T-helper 2 cell (primary cell): ENCODE measurements at regions not wholly inside any gene's neighbourhood (a gene's known extent, or its start where the extent isn't known, plus 50 kb on each side); places are given as distances from the start of the nearest gene placed in this dataset.
A peak's percentile ranks its signal among the peaks of the same experiment; 100 is the strongest.

Experiments
- DNase-seq, 5 experiments: peaks; one replicate each; pipeline versions ENCODE4 v3.0.0 to v3.0.0-alpha.2; 2012 to 2022

DNA sequence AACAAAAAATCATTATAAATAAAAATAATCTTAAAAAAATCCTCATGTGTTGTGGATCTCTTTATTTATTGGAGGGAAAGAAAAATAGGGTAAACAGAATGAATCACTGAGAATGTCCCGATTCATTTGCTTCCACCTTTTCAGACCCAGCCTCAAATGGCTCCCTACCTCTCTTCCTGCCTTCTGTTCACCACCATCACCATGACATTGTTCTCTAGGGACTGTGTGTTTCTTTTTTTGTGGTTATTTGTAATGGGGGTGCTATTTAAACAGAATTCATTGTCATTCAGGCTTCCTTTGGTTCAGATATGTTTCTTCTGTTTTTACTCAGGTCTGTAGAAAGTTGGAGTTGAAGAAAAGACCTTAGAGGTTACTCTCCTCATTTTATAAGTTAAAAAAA, 198.2 kb downstream of the KIF4B start:
- DNase-seq, result no peak

DNA sequence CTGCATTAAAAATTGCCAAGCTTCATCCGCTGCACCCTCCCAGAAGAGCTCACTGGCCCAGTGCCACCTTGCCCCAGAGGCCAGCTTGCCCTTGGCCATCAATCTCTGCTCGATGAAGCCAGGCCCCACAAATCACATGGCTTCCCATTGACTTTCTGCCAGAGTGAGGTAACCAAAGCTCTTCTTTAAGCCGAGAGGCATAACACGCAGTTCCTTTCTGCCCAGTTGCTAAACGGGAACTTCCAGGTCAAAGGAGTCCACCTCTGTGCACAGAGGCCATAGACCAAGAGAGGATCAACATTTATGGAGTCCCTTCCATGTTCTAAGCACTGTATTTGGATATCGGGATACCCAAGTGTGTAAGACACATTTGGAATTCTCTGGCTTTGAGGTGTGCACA, 208.8 kb downstream of the KIF4B start:
- no peak for DNase-seq

DNA sequence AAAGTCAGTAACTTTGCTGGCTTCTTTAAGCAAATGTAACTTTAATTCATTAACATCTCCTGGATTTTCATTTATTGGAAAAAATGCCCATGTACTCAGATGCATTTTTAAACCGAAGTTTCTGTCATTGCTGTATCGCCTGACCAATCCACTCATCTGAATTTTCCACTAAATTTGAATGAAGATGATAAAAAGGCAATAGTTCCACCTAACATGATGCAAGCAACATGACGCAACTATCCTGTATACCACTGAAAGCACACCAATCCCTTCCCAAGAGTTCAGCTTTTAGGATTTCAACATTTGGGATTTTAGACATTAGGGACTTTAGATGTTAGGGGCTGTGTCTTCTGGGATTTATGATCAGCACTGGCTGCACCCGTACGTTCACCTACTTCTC, 215.6 kb downstream of the KIF4B start:
- no peak for DNase-seq

DNA sequence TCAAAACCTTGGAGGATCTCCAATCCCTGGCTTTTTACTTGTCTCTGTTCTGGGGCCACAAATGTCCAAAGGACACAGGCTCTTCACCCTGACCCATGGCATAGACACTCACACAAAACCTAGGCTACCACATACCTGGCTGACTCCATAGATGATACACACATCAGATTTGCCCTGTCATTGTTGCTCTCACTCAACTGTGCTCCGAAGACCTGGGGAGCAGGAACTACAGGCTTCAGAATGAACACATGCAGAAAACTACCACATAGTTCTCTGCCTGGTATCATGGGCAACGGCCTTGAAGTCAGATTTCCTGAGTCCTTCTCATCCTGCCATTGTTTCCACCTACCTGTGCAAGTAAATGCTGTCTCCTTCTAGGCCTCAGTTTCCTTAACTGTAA, 226.2 kb downstream of the KIF4B start:
- no peak for DNase-seq

DNA sequence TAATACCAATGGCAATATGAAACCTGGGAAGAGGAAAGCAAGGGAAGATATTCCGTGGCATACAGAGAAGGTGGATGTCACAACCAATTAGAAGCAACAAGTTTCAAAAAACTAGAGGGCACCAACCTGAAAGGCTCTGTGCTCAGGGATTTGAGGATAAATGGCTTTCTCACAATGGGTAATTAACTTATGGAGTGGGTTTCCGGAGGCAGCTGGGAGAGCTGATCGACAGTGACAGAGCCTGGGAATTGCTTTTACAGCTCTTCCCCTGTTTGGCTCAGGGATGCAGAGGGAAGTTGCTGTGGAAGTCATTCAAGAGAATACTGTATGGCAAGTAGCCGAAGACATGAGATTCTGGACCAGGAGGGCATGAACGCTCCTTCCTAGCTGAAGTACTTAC, 237.0 kb downstream of the KIF4B start:
- no peak for DNase-seq

DNA sequence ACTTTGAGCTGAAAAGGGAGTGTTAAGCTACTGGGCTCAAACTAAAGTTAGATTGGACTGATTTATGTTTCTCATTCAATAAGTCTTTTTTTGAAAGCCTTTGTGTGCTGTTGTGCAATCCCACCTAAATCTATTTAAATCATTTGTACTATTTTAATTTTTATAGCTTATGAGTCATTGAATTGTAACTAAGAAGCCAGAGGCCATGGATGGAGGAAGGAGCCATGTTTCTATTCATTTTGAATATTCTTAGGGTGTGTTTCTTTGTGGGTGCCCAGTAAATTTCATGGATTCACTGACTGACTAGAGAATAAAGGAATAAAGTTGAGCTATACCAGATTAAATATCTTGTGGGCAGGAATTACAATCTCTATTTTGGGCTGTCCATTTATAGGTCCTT, 238.5 kb downstream of the KIF4B start:
- DNase-seq, result no peak

DNA sequence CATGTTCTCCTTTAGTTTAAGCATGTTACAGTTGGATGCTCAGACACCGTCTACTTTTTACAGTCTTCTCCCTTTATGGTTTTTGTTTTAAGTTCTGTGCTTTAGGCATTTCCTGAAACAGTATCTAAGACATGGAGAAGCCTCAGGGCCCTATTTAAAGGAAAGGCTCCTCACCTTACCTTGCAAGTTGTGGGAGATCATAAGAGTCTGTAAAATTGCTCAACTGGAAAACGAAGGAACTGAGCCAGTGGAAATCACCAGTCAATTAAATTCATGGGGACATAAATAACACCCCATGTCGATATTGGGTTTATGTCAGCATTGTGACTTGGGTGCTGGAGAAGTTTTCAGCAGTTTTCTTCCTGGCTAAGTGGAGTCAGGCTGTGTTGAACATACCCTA, 239.2 kb downstream of the KIF4B start:
- no peak for DNase-seq

DNA sequence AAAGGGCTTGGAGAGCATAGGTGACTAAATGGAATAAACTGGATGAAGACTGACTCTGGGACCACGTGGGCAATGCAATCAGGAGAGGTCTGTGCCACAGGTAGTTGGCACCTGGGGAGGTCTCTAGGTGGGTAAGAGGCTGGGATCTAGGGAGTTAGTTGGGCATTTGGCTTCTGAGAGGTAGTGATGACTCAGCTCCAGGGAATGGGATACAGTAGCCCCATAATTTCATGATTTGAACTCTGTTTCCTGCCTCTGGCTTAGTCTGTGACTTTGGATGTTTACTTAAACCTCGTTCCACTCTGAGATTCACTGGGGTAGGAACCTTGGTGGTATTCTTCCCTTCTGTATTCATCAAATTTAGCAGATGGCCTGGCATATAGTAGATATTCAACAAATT, 240.8 kb downstream of the KIF4B start:
- no peak for DNase-seq

DNA sequence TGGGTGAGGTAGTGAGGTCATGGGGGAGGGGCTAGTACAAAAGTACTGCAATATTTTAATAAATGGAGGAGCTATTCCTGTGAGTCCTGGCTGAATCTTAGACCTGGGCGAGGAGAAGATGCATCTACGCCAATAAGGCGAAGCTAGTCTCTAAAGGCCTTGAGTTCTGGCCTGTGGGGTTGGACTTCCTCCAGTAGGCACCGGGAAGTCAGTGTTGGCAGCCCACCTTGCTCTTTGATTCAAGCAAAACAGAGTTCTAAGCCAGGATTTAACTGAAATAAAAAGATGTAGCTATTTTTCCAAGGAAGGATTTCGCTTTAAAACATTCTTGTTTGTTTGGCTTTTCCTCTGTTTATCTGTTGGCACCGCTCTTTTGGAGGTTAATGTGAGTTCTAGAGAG, 244.6 kb downstream of the KIF4B start:
- DNase-seq, result no peak

DNA sequence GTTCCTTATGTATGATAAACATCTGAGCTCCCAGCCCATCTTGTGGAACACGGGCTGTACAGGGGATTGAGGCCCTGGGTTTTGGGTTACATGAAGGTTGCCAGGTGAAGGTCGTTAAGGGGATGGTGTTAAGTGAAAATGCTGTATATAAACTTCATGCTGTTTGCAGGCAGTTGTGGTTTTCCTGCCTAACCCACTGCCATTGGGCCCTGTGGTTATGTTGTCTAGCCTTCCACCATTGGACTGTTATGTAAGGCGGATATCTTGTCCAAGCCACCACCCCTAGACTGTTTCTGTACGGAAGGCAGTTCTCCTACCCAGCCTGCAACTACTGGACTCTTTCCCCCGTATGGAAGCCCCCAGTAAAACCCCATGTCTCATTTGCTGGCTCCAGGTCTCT, 246.1 kb downstream of the KIF4B start:
- DNase-seq, result peak in 1 of 5 experiments; percentile 7

DNA sequence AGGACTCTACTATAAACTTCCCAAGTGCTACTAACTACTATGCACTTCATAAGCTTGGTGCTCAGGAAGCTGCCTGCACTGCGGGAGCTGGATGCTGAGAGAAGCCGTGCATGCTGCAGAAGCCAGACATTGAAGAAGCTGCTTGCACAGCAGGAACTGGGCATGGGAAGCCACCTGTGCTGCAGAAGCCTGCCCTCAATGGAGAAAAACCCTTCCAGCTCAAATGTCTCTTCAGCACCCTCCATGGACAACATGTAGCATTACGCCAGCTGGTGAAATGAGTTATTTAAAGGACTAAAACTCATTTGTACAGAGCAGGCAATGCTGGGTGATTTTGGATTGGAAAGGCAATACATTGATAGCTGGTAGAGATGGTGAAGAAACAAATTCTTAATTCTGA, 247.2 kb downstream of the KIF4B start:
- peak in 1 of 5 experiments; percentile 11 for DNase-seq

DNA sequence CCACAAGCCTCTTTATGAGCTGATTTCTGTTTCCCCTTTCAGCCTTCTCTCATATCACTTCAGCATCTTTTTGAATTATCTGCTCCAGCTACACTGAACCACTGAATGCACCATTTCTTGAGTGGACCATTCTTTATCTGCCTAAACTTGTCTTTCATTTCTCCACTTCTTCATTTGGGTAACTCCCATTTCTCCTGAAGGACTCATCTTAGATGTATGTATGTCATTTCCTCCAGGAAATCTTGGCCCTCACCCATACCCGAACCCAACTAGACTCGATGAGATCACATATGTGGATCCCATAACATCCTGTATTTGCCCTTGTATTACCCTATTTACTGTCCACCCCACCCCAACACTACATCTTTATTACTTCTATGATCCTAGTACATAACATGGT, 249.8 kb downstream of the KIF4B start:
- no peak for DNase-seq

DNA sequence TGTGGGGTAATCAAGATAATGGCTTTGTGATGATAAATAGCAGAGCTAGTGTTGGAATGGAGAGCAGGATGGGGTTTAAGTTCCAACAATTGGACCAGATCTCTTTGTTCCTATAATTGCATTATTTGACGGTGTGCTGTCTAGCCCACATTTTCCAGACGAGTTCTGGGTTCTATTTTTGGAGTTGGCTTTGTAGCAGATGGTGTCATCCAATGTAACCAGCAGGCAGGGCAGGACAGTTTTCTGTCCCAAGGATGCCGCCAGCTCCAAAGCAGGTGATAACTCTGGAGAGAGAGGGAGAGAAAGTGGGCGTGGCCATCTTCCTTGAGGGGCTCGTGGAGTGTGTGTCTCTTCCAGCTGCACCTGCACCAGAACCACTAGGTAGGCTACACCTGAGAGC, 251.3 kb downstream of the KIF4B start:
- no peak for DNase-seq

DNA sequence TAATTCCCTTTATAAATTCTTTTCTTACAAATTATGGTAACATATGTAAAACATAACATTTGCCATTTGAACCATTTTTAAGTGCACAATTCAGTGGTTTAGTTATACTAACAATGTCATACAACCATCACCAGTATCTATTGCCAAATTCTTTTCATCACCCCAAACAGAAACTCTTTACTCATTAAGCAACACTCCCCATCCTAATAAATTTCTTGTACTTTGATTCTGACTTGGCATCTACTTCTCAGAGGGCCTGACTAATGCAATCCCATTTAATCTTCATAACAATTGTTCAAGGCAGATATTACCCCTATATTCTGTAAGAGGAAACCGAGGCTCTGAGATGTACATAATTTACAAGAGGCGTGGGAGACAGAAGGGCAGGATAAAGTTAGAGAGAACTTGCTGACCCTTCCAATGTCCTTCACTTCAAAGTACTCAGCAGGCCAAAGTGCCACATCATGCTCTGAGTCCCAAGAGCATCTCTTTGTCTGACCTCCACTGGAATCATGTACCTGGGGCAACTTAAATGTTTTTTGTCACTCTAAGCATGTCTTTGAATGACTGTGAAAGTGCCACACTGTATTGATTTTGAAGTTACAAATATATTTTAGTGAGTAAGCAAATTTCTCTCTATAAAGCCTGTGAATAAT, 255.3 kb downstream of the KIF4B start:
- DNase-seq, result no peak

DNA sequence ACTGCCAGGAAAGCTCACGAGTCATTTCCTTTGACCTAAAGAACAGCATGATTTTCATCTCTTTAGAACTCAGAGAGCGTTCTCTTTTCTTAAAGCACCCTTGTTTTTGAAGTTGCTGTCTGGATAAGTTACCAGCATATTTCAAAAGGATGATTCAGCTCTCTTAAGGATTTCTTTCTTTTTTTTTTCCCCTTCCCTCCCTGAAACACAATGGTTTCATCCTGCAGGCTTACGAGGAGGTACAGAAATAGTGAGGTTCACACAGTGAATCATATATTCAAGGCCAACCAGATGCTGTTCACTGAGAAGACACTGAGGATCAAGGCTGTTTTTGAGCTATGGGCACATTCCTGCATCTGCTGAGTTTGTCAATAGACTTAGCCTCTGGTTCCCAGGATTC, 257.2 kb downstream of the KIF4B start:
- no peak for DNase-seq

DNA sequence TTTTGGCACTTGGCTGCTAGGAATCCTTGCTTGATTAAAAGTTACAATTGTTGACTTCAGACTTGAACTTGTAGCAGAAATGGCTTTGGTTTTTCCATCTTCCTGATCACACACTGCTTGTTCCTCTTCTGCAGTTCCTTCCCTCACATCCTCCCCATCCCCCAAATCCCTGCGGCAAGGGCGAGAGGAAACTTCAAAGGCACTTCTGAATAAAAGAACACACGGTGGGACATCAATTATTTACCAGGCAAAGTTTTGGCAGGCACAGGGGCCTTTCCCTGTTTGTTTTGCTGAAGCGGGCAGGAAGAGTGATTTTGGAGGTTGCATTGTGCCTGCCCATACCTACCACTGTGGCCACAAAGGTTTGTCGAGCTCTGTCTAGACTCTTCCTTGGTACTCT, 260.9 kb downstream of the KIF4B start:
- no peak for DNase-seq

DNA sequence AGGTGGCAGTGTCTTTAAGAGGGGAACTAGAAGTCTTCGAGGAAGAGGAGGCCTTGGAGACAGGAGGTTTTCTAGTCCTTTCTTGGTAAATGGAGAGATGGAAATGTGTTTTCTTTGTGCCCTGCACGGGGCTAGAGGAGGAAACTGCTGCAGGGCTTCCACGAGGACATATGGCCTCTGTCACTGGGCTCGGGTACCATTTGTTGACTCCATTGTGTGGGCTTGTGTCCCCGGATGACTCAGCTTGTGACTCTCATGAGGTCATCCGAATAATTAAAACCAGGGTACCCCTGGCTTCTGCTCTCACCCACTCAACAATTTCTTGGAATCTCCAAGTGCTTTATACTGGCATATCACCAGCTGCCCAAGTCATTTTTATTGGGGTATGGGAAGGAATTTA, 261.7 kb downstream of the KIF4B start:
- DNase-seq, result no peak

DNA sequence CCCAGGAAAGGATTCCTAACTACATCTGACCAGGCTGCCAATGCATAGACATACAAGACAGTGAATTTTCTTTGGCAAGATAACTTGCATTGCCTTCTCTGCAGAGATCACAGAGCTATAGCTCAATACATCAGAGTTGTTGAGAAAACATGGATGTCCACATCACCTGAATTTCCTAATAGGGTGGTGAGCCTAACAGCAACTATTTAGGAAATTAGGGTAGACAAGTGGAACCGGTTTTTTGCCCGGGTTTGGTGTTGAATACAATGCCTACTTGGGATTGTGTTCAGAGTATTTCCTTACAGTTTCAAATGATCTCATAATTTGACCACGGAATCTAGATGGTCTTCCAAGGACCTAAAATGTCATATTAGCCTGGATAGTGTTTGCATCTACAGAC, 262.7 kb downstream of the KIF4B start:
- no peak for DNase-seq

DNA sequence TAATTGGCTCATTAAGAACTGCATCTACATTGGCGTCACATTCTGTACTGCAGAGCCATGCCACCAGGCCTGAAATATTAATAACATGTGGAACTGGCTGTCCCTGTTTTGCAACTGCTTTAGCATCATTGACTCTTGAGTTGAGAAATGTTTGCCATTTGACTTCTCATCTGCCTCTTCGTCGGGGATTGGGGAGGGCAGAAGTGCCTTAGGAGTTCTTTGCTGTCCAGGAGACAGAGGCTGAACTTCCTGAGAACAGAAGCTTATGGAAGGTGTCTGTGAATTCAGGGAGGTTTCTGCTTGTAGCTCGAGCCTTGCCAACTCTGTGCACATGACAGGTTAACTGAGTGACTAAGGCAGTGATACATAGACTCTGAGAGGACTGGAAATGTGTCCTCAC, 265.0 kb downstream of the KIF4B start:
- DNase-seq, result no peak

DNA sequence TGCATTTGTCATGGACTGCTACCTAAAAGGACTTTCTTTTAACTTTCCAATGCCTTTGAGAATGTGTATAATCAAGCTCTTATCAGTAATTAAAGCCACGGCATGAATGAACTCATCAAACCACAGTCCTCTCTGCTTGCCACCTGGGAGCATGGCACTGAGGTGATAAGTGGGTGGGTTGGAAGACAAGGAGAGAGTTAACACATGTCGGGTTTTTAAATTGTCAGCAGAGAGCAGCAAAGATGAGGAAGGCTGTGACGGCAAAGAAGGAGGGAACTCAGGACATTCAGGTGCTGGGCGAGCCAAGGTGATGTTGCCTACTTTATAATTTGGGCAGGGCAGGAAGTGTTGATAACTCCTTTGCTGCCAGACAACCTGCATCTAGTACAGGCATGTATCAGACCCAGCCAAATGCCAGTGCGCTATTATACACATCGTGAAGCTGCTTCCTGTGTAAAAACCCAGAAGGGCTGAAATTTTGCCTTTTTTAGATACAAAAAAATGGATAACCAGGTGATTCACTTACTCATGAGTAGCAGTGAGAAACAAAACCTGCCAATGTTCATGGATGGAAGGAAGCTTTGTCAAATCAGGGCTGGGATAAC, 269.1 kb downstream of the KIF4B start:
- DNase-seq, result no peak

DNA sequence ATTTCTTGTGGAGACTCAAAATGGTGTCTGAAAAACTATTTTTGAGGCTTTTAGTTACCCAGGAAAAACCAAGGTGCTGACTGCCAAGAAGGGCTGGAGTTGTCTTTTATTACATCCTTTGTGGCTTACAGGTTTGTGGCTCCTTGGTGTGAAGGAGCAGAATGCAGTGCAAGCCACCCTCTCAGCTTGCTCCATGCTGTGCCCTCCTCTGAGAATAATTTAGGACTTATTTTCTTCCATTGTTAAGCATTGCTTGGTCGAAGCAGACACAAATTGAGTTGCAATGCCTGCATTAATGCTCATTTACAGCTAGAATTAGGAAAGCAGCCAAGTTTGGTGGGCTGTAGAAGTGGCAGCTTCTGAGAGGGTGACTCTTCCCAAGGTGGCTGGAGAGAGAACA, 272.2 kb downstream of the KIF4B start:
- no peak for DNase-seq

DNA sequence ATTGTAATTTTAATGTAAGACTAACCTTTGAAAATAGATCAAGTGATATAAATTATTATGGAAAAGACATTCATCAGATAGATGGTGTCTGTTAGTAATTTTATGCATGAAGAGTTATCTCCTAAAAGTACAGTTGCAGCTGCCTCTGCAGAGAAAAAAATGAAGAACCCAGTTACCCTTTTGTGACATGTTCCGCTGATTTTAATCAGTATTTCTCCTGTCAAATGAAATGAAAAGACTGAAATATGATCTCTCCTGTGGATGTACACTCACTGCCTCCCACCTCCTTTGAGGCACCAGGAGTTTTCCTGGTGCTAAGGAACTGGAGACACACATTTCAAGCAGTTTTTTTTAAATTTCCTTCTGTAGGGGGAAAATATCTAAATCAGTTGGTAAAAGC, 277.4 kb downstream of the KIF4B start:
- DNase-seq, result no peak

DNA sequence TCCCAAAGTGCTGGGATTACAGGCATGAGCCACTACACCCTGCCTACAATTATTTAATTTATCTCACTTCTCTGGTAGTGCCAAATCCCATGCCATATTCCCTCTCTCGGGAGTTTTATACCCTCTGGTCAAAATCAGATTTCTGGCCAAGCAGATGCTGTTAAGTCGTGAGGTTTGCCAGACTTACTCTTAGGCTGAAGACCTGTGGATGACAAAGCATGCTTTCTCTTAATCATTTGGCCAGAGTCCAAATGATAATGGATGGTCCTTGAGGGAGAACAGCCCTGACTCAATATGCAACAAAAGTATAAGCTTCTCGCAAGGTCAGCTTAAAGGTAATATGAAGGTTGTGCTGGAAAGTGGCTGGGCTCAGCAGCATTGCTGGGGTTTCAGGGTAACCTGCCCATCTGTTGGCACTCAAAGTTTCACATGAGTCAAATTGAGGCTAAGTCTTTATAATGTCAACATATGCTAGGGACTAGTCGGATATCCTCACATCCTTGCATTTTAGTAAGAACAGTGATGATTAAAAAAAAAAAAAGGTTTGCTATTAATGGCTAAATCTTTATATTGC, 280.1 kb downstream of the KIF4B start:
- DNase-seq, result no peak

DNA sequence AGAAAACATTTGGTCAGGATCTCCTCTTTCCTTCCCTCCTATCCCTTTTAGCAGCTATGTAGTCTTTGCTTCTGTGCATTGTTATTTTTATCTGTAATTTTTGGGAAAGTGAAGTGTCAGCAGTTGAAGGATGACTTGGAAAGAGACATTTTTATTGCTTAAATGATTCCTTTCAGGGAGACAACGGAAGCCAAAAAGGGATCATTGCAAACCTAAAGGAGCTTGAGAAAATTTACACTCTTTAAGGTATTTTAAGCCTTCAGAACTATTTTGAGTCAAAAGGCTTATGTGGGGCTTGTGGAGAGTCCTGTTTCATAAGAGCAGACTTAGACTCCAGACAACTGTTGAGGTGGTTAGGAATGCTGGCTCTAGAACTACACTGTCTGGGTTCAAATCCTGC, 281.6 kb downstream of the KIF4B start:
- no peak for DNase-seq
